CD14-positive monocyte (primary cell): ENCODE measurements at regions not wholly inside any gene's neighbourhood (a gene's known extent, or its start where the extent isn't known, plus 50 kb on each side); places are given as distances from the start of the nearest gene placed in this dataset.

Experiments
- DNase-seq, 3 donors: peaks; one replicate each; pipeline ENCODE4 v3.0.0-alpha.2; 2011 to 2022
- H2AFZ ChIP-seq: 2 replicates; pipeline ENCODE4 v1.6.0; 2012; ENCODE audit warnings: mild to moderate bottlenecking, low read depth, low read length, inconsistent platforms; ENCODE audit not compliant: insufficient read depth, poor library complexity, severe bottlenecking
- H3K27ac ChIP-seq, 2 donors: 1 replicate in 1 of 2; 2 replicates in 1 of 2; pipeline ENCODE4 v1.5.1; 2012 to 2013; ENCODE audit warnings: low read length in 2 of 2, control low read depth in 1 of 2, inconsistent platforms in 1 of 2, low read depth in 1 of 2, mild to moderate bottlenecking in 1 of 2
- H3K27me3 ChIP-seq, 2 donors: one replicate each; pipeline versions ENCODE4 v1.6.0 to v1.6.1; 2011 to 2013; ENCODE audit warnings: low read length in 2 of 2; ENCODE audit not compliant: control insufficient read depth in 2 of 2, insufficient read depth in 2 of 2
- H3K36me3 ChIP-seq, 2 donors: replicated peaks in 1 of 2; 1 replicate in 1 of 2; 2 replicates in 1 of 2; pipeline versions ENCODE4 v1.5.1 to v1.6.1; 2012 to 2013; ENCODE audit warnings: low read length in 2 of 2, control low read depth in 1 of 2, inconsistent platforms in 1 of 2, mild to moderate bottlenecking in 1 of 2; ENCODE audit not compliant: insufficient read depth in 2 of 2, control insufficient read depth in 1 of 2
- H3K4me1 ChIP-seq, 2 donors: 1 replicate in 1 of 2; 2 replicates in 1 of 2; pipeline versions ENCODE4 v1.5.1 to v1.6.1; 2012 to 2013; ENCODE audit warnings: low read length in 2 of 2, control low read depth in 1 of 2, inconsistent platforms in 1 of 2, mild to moderate bottlenecking in 1 of 2, moderate library complexity in 1 of 2; ENCODE audit not compliant: insufficient read depth in 2 of 2, control insufficient read depth in 1 of 2
- H3K4me2 ChIP-seq: replicated peaks from 2 replicates; pipeline ENCODE3; 2012; ENCODE audit warnings: low read length, moderate library complexity, mild to moderate bottlenecking; ENCODE audit not compliant: poor library complexity, severe bottlenecking; ENCODE audit errors: extremely low read depth
- H3K4me3 ChIP-seq, 3 experiments: fragments of 200-600 bp in 1 of 3; sonication (generic) in 1 of 3; replicated peaks in 1 of 3; 1 replicate in 2 of 3; 2 replicates in 1 of 3; pipeline ENCODE4 v1.5.1; 2011 to 2013; ENCODE audit warnings: low read length in 3 of 3, mild to moderate bottlenecking in 3 of 3, control low read depth in 2 of 3, low read depth in 2 of 3, inconsistent platforms in 1 of 3, moderate library complexity in 1 of 3
- H3K79me2 ChIP-seq: 2 replicates; pipeline ENCODE4 v1.6.0; 2012; ENCODE audit warnings: mild to moderate bottlenecking, control low read depth, inconsistent platforms, low read length, moderate library complexity; ENCODE audit not compliant: insufficient read depth
- H3K9ac ChIP-seq: 2 replicates; pipeline ENCODE4 v1.6.0; 2017; ENCODE audit warnings: low read length, mild to moderate bottlenecking; ENCODE audit not compliant: insufficient read depth, poor library complexity, severe bottlenecking
- H3K9me3 ChIP-seq, 2 donors: replicated peaks in 1 of 2; 1 replicate in 1 of 2; 2 replicates in 1 of 2; pipeline versions ENCODE4 v1.5.1 to v1.6.1; 2012 to 2013; ENCODE audit warnings: low read length in 2 of 2, control low read depth in 1 of 2; ENCODE audit not compliant: control insufficient read depth in 1 of 2, insufficient read depth in 1 of 2
- H4K20me1 ChIP-seq: 2 replicates; pipeline ENCODE4 v1.6.0; 2012; ENCODE audit warnings: mild to moderate bottlenecking, low read length, control low read depth, moderate library complexity; ENCODE audit not compliant: insufficient read depth
- H3K27ac Mint-ChIP-seq, 7 donors: one replicate each; pipeline ENCODE4 v1.8.0; 2020; ENCODE audit warnings: mild to moderate bottlenecking in 7 of 7, mixed read lengths in 7 of 7, moderate library complexity in 6 of 7, inconsistent platforms in 2 of 7
- H3K27me3 Mint-ChIP-seq, 3 donors: one replicate each; pipeline ENCODE4 v1.8.0; 2021 to 2022; ENCODE audit warnings: low read depth in 3 of 3, mild to moderate bottlenecking in 3 of 3, mixed read lengths in 3 of 3, moderate library complexity in 3 of 3, inconsistent platforms in 1 of 3
- H3K36me3 Mint-ChIP-seq, 2 donors: one replicate each; pipeline ENCODE4 v1.8.0; 2020; ENCODE audit warnings: mixed read lengths in 2 of 2, inconsistent platforms in 1 of 2, mild to moderate bottlenecking in 1 of 2
- H3K4me1 Mint-ChIP-seq: one replicate; pipeline ENCODE4 v1.8.0; 2020; ENCODE audit warnings: mild to moderate bottlenecking, mixed read lengths
- H3K4me3 Mint-ChIP-seq, 2 donors: one replicate each; pipeline ENCODE4 v1.8.0; 2020; ENCODE audit warnings: mild to moderate bottlenecking in 2 of 2, mixed read lengths in 2 of 2, moderate library complexity in 1 of 2
- H3K9me3 Mint-ChIP-seq, 7 donors: one replicate each; pipeline ENCODE4 v1.8.0; 2020 to 2022; ENCODE audit warnings: mixed read lengths in 7 of 7, mild to moderate bottlenecking in 6 of 7, moderate library complexity in 6 of 7, inconsistent platforms in 2 of 7
- CTCF ChIP-seq: fragments of 200-600 bp; IDR thresholded peaks from one replicate; pipeline ENCODE4 v1.8.0; 2022; ENCODE audit warnings: antibody characterized with exemption, mild to moderate bottlenecking
- WGBS: methylation state at CpG from one replicate; pipeline ENCODE4 v1.1.5; 2013; ENCODE audit warnings: missing lambda C conversion rate; ENCODE audit not compliant: insufficient coverage; 5-methylcytosine and 5-hydroxymethylcytosine counted together
- intact Hi-C, 2 donors: fragments of 100-400 bp; cut with micrococcal nuclease; formaldehyde crosslinking; loops; one replicate each; pipeline versions ENCODE4 v1.15.0 to v1.15.1; 2023

DNA sequence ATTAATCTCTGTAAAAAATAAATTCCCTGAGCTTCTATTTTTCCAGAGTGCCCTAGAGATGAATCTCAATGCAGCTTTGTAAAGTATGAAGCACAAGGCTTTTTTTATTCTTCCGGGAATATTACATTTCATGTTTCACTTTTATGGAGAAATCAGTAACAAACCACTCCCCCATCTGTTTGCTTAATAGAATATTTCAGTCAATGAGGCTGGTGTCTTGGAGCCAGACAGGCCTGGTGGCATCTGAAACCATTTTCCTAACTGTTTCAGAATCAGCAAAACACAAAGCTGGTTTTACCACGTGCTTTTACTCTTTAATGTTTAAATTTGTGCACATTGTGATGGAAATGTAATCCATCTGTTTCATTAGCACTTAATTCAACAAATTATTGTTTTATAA lies 400.8 kb upstream of the HSF2 start:
- no peak overlapping the region for H3K4me3 Mint-ChIP-seq
- H3K27me3 ChIP-seq, result no peaks in the 10 kb centered on the region
- H4K20me1 ChIP-seq, result no peaks in the 10 kb centered on the region
- whole genome bisulfite sequencing, result no CpG with 5 or more reads among the region's 2 CpGs
- no peaks in the 10 kb centered on the region for H3K36me3 ChIP-seq
- H3K27me3 Mint-ChIP-seq, result peaks cover 0 to 2% (median 0%) of the 10 kb centered on the region in 3 donors
- H3K9me3 Mint-ChIP-seq, result peaks cover 0 to 4% (median 1%) of the 10 kb centered on the region in 7 donors
- H3K4me1 Mint-ChIP-seq, result no peaks in the 10 kb centered on the region
- no peak overlapping the region for H2AFZ ChIP-seq
- TF ChIP-seq CTCF, result no peak
- no peak overlapping the region for H3K4me2 ChIP-seq
- H3K27ac Mint-ChIP-seq, result no peak overlapping the region
- no peak for DNase-seq
- no peaks in the 10 kb centered on the region for H3K79me2 ChIP-seq
- intact Hi-C loops, result no loop called here
- H3K9me3 ChIP-seq, result peaks cover under 1 to 6% of the 10 kb centered on the region in 2 donors
- no peak overlapping the region for H3K9ac ChIP-seq
- H3K36me3 Mint-ChIP-seq, result no peaks in the 10 kb centered on the region
- no peaks in the 10 kb centered on the region for H3K4me1 ChIP-seq
- H3K4me3 ChIP-seq, result no peak overlapping the region
- H3K27ac ChIP-seq, result no peak overlapping the region

- H2AFZ ChIP-seq, result no peak overlapping the region
Observed at GRCh38 chr6:121999456-122000065, 399.9 kb upstream of the HSF2 start.

More at GRCh38 chr6:121999456-122000065, 399.9 kb upstream of the HSF2 start:
- H3K36me3 ChIP-seq, result no peaks in the 10 kb centered on the region
- Mint-ChIP-seq H3K9me3 (peaks cover 0 to 4% (median 0%) of the 10 kb centered on the region in 7 donors), H3K4me1 (no peaks in the 10 kb centered on the region), H3K27me3 (peaks cover 0 to 2% (median 0%) of the 10 kb centered on the region in 3 donors), H3K36me3 (no peaks in the 10 kb centered on the region), H3K27ac (no peak overlapping the region), H3K4me3 (no peak overlapping the region)
- WGBS, result 93% methylated on average over 5 of the region's 6 CpGs
- H3K4me2 ChIP-seq, result no peak overlapping the region
- no peaks in the 10 kb centered on the region for H3K79me2 ChIP-seq
- no peaks in the 10 kb centered on the region for H3K4me1 ChIP-seq
- no peak for DNase-seq
- peaks cover 0 to 3% of the 10 kb centered on the region in 2 donors for H3K9me3 ChIP-seq
- TF ChIP-seq CTCF, result no peak
- no peak overlapping the region for H3K27ac ChIP-seq
- intact Hi-C loops, result no loop called here
- H4K20me1 ChIP-seq, result no peaks in the 10 kb centered on the region
- no peak overlapping the region for H3K9ac ChIP-seq
- no peak overlapping the region for H3K4me3 ChIP-seq
- no peaks in the 10 kb centered on the region for H3K27me3 ChIP-seq
